ENCODE measurements at regions not wholly inside any gene's neighbourhood (a gene's known extent, or its start where the extent isn't known, plus 50 kb on each side); places are given as distances from the start of the nearest gene placed in this dataset.

GRCh38 chr3:181969925-181970324, 258.2 kb downstream of the SOX2 start:
- ChIA-PET POLR2A (no interaction called here), CTCF (interaction anchor here (0.5 kb wide), 1 partner anchor 261 kb away, joined by 3 read pairs; no protein-coding TSS in a partner anchor)
- no peak for TF ChIP-seq CTCF (IDR thresholded peaks at IDR 0.05; ENCODE audit: low read depth, low read length)
- Histone ChIP-seq H3K4me3 (ENCODE audit: low read depth, low read length) (no peak overlapping the region), H3K27me3 (ENCODE audit: control insufficient read depth, insufficient read depth, low read length) (no peaks in the 10 kb centered on the region), H3K9me3 (ENCODE audit: control insufficient read depth, insufficient read depth, low read length) (peaks cover 5% of the 10 kb centered on the region), H3K27ac (ENCODE audit: low read depth, low read length) (no peak overlapping the region)
- no peak for DNase-seq (ENCODE audit: low read depth, low spot score)

- ChIA-PET POLR2A (no interaction called here), CTCF (no interaction called here)
- no peak for DNase-seq (ENCODE audit: low read depth, low spot score)
- Histone ChIP-seq H3K4me3 (ENCODE audit: low read depth, low read length) (no peak overlapping the region), H3K27ac (ENCODE audit: low read depth, low read length) (no peak overlapping the region), H3K27me3 (ENCODE audit: control insufficient read depth, insufficient read depth, low read length) (no peaks in the 10 kb centered on the region), H3K9me3 (ENCODE audit: control insufficient read depth, insufficient read depth, low read length) (no peaks in the 10 kb centered on the region; the same call in 1 of the 2 replicates)
- no peak for TF ChIP-seq CTCF (IDR thresholded peaks at IDR 0.05; ENCODE audit: low read depth, low read length)
Measured at GRCh38 chr3:181971424-181971823, 259.7 kb downstream of the SOX2 start.

GRCh38 chr3:181974198-181974597, 262.5 kb downstream of the SOX2 start:
- ChIA-PET CTCF (no interaction called here), POLR2A (no interaction called here)
- TF ChIP-seq CTCF (IDR thresholded peaks at IDR 0.05; ENCODE audit: low read depth, low read length) = no peak
- Histone ChIP-seq H3K27me3 (ENCODE audit: control insufficient read depth, insufficient read depth, low read length) (no peaks in the 10 kb centered on the region), H3K27ac (ENCODE audit: low read depth, low read length) (no peak overlapping the region), H3K9me3 (ENCODE audit: control insufficient read depth, insufficient read depth, low read length) (peaks cover 2% of the 10 kb centered on the region; the same call in 1 of the 2 replicates), H3K4me3 (ENCODE audit: low read depth, low read length) (no peak overlapping the region)
- DNase-seq (ENCODE audit: low read depth, low spot score) = no peak

DNA sequence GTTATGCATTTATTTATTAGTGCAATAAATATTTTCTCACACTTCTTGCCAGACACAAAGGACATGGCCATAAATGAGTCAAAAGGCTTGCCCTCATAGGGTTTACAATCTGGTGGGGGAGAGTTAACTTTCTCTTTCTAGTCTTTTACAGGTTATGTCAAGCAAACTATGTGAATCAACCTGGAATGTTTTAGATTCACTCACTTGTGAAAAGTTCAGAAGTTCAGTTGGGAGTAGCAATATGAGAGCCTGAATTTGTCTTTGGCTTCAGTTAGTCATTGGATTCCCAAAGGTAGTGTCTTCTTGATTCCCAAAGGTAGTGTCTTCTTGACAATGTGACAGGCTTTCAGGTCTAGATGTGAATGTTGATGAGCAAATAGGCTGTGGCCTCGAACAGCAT, 264.8 kb downstream of the SOX2 start:
- H3K27ac ChIP-seq (ENCODE audit: low read depth, low read length) = no peak overlapping the region
- no peaks in the 10 kb centered on the region for H3K27me3 ChIP-seq (ENCODE audit: control insufficient read depth, insufficient read depth, low read length)
- H3K9me3 ChIP-seq (ENCODE audit: control insufficient read depth, insufficient read depth, low read length) = peaks cover 2% of the 10 kb centered on the region; the same call in 1 of the 2 replicates
- DNase-seq (ENCODE audit: low read depth, low spot score) = no peak
- ChIA-PET POLR2A (interaction anchor here (0.6 kb wide), 1 partner anchor 1081 kb away, joined by 3 read pairs; no protein-coding TSS in a partner anchor), CTCF (no interaction called here)
- TF ChIP-seq CTCF (IDR thresholded peaks at IDR 0.05; ENCODE audit: low read depth, low read length) = no peak
- H3K4me3 ChIP-seq (ENCODE audit: low read depth, low read length) = no peak overlapping the region

DNA sequence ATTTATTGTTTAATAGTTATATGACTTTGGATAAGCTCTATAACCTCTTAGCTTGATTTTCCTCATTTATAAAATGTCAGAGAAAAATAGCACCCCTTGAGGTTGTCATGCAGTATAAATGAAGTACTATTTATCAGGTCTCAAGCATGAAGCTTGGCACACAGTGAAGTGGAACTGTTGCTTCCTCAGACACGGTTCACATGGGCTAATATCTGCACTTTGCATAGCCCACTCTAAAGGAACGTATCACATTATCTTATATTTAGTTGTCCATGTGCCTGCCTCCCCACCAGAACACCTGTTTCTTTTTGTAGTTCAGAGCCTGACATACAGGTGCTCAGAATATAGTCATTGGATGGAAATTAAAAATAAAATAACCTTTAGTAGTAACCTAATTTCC, 273.7 kb downstream of the SOX2 start:
- no peak for DNase-seq (ENCODE audit: low read depth, low spot score)
- ChIA-PET POLR2A (no interaction called here), CTCF (no interaction called here)
- Histone ChIP-seq H3K27me3 (ENCODE audit: control insufficient read depth, insufficient read depth, low read length) (no peaks in the 10 kb centered on the region), H3K4me3 (ENCODE audit: low read depth, low read length) (no peak overlapping the region), H3K27ac (ENCODE audit: low read depth, low read length) (no peak overlapping the region), H3K9me3 (ENCODE audit: control insufficient read depth, insufficient read depth, low read length) (peaks cover 4% of the 10 kb centered on the region; the same call in 1 of the 2 replicates)
- TF ChIP-seq CTCF (IDR thresholded peaks at IDR 0.05; ENCODE audit: low read depth, low read length) = no peak
